Epithelial cell of proximal tubule (primary cell): ENCODE measurements at regions not wholly inside any gene's neighbourhood (a gene's known extent, or its start where the extent isn't known, plus 50 kb on each side); places are given as distances from the start of the nearest gene placed in this dataset.

Experiments
- DNase-seq: peaks from one replicate; pipeline ENCODE4 v3.0.0-alpha.2; 2011; ENCODE audit warnings: low read depth
- H3K4me3 ChIP-seq: 2 replicates; pipeline ENCODE4 v1.5.1; 2011; ENCODE audit warnings: low read depth, mild to moderate bottlenecking, low read length
- TF ChIP-seq, protein P1 (sequence below): conservative IDR thresholded peaks from 2 replicates; pipeline ENCODE4 v1.5.1; 2012; ENCODE audit warnings: low read depth, mild to moderate bottlenecking, low read length

- TF ChIP-seq, protein P1, sequence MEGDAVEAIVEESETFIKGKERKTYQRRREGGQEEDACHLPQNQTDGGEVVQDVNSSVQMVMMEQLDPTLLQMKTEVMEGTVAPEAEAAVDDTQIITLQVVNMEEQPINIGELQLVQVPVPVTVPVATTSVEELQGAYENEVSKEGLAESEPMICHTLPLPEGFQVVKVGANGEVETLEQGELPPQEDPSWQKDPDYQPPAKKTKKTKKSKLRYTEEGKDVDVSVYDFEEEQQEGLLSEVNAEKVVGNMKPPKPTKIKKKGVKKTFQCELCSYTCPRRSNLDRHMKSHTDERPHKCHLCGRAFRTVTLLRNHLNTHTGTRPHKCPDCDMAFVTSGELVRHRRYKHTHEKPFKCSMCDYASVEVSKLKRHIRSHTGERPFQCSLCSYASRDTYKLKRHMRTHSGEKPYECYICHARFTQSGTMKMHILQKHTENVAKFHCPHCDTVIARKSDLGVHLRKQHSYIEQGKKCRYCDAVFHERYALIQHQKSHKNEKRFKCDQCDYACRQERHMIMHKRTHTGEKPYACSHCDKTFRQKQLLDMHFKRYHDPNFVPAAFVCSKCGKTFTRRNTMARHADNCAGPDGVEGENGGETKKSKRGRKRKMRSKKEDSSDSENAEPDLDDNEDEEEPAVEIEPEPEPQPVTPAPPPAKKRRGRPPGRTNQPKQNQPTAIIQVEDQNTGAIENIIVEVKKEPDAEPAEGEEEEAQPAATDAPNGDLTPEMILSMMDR, result no peak
- no peak for DNase-seq
- H3K4me3 ChIP-seq, result no peak overlapping the region
Observed at GRCh38 chr14:34044666-34045306, 93.9 kb upstream of the EGLN3 start.

DNA sequence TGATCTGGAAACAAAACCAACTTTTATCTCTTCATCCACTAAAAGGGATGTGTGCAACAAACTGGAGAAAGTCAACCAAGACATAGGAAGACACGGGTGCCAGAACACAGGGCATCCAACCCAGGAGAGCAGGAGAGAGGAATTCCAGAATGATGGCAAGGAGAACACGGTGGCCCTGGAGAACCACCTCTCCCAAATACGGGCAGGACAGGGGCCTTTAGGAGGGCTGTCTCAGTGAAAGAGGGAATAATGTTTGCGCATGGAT, 93.4 kb upstream of the EGLN3 start:
- DNase-seq, result no peak
- no peak overlapping the region for H3K4me3 ChIP-seq
- TF ChIP-seq, protein P1, result no peak

DNA sequence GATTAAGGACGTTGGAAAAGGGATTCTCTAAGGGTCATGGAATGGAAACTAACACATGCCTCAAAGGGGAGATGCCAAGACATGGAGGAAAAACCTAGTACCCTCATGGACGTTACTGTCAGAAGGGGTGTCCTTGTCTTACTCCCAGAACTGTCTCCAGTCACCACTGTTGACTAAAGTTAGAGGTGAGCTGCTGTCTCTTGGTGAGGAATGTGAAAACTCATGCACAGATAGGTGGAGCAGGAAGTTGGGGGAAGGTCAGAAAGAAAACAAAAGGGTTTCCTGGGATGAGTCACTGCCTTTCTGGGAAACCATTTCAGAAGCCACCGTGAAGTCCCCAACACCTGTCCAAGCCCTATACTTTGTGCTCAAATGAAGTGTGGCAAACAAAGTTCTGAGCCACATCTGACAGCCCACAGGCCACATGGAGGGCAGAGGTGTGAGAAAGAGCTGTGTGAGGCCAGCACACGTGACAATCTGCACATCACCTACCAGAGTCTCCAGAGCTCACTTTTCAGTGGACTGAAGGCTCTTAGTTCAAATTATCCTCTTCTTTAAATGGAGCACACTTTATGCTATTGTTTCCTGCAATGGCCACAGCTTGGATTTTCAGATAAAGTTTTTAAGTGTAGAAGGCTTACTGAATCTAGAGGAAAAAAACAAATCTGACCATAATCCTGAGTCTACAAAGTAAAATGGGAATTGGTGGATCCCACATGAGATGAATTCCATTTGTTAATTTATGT, 92.9 kb upstream of the EGLN3 start:
- TF ChIP-seq, protein P1, result no peak
- no peak overlapping the region for H3K4me3 ChIP-seq
- no peak for DNase-seq

DNA sequence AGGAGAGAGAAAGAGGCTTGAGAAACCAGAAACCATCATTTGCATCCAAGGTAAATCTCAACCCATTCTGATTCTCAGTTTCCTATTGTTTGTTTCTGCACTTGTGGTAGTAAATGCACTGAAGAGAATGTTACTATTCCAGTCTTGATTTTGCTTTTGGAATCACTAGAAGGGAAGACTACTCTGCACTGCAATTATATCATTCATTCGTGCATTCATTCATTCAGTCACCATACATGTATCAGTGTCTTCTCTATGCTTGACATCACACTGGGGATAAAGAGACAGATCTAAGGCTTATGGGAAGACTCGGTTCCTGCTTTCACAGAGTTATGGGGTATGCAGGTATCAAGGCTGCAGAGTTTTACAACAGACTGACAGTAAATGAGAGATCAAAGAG, 90.3 kb upstream of the EGLN3 start:
- TF ChIP-seq, protein P1, result no peak
- no peak for DNase-seq
- no peak overlapping the region for H3K4me3 ChIP-seq

DNA sequence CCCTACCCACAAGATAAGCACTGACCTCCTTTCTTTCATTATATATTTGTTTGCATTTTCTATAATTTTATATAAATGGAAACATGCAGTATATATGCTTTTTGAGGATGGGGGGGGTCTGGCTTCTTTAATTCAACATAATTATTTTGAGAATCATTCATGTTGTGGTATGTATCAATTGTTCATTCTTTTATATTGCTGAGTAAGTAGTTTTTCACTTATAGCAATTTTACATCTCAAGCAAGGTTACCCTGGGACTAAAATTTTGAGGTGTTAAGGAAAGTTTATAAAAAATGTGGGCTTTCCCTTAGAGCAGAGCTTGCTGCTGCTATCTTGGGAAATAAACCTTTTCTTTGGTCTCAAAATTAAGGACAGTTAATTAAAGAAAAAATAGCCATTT, 89.9 kb upstream of the EGLN3 start:
- H3K4me3 ChIP-seq, result no peak overlapping the region
- TF ChIP-seq, protein P1, result no peak
- no peak for DNase-seq

GRCh38 chr14:34039428-34040047, 88.7 kb upstream of the EGLN3 start:
- TF ChIP-seq, protein P1, result no peak
- DNase-seq, result no peak
- H3K4me3 ChIP-seq, result no peak overlapping the region
